ENCODE measurements at regions not wholly inside any gene's neighbourhood (a gene's known extent, or its start where the extent isn't known, plus 50 kb on each side); places are given as distances from the start of the nearest gene placed in this dataset.

GRCh38 chr6:163694072-163694471, 279.6 kb downstream of the QKI start:
- DNase-seq = no peak
- Mint-ChIP-seq H3K4me1 (ENCODE audit: low read depth, unreplicated experiment) (no peaks in the 10 kb centered on the region), H3K9me3 (ENCODE audit: low read depth, unreplicated experiment) (no peaks in the 10 kb centered on the region), H3K4me3 (ENCODE audit: low read depth, unreplicated experiment) (no peak overlapping the region), H3K36me3 (ENCODE audit: insufficient read depth, unreplicated experiment) (no peaks in the 10 kb centered on the region), H3K27ac (ENCODE audit: unreplicated experiment) (no peak overlapping the region), H3K27me3 (ENCODE audit: unreplicated experiment) (peaks cover 23% of the 10 kb centered on the region)
- TF ChIP-seq CTCF (IDR thresholded peaks at IDR 0.05; ENCODE audit: unreplicated experiment) = no peak
- BruUV-seq (replicated peaks) = no TSS peak
- CTCF ChIA-PET = interaction anchor here (0.6 kb wide), 1 partner anchor 1415 kb away, joined by 4 read pairs; no protein-coding TSS in a partner anchor
- intact Hi-C loops (cut with micrococcal nuclease; ENCODE audit: unreplicated experiment) = no loop called here

GRCh38 chr6:163691049-163691448, 276.5 kb downstream of the QKI start:
- intact Hi-C loops (cut with micrococcal nuclease; ENCODE audit: unreplicated experiment) = no loop called here
- Mint-ChIP-seq H3K27ac (ENCODE audit: unreplicated experiment) (no peak overlapping the region), H3K36me3 (ENCODE audit: insufficient read depth, unreplicated experiment) (no peaks in the 10 kb centered on the region), H3K9me3 (ENCODE audit: low read depth, unreplicated experiment) (no peaks in the 10 kb centered on the region), H3K27me3 (ENCODE audit: unreplicated experiment) (no peaks in the 10 kb centered on the region), H3K4me3 (ENCODE audit: low read depth, unreplicated experiment) (no peak overlapping the region), H3K4me1 (ENCODE audit: low read depth, unreplicated experiment) (no peaks in the 10 kb centered on the region)
- CTCF ChIA-PET = no interaction called here
- DNase-seq = no peak
- no peak for TF ChIP-seq CTCF (IDR thresholded peaks at IDR 0.05; ENCODE audit: unreplicated experiment)
- BruUV-seq (replicated peaks) = no TSS peak

- no peaks in the 10 kb centered on the region for H3K4me1 Mint-ChIP-seq (ENCODE audit: low read depth, unreplicated experiment)
- CTCF ChIA-PET = no interaction called here
- no TSS peak for BruUV-seq (replicated peaks)
- intact Hi-C loops (cut with micrococcal nuclease; ENCODE audit: unreplicated experiment) = no loop called here
- no peak for TF ChIP-seq CTCF (IDR thresholded peaks at IDR 0.05; ENCODE audit: unreplicated experiment)
- H3K4me3 Mint-ChIP-seq (ENCODE audit: low read depth, unreplicated experiment) = no peak overlapping the region
- DNase-seq = no peak
- no peaks in the 10 kb centered on the region for H3K27me3 Mint-ChIP-seq (ENCODE audit: unreplicated experiment)
- H3K27ac Mint-ChIP-seq (ENCODE audit: unreplicated experiment) = no peak overlapping the region
- H3K36me3 Mint-ChIP-seq (ENCODE audit: insufficient read depth, unreplicated experiment) = no peaks in the 10 kb centered on the region
- no peaks in the 10 kb centered on the region for H3K9me3 Mint-ChIP-seq (ENCODE audit: low read depth, unreplicated experiment)
Observed at GRCh38 chr6:163688739-163689362, 274.3 kb downstream of the QKI start.

- Mint-ChIP-seq H3K9me3 (ENCODE audit: low read depth, unreplicated experiment) (no peaks in the 10 kb centered on the region), H3K27me3 (ENCODE audit: unreplicated experiment) (no peaks in the 10 kb centered on the region), H3K27ac (ENCODE audit: unreplicated experiment) (no peak overlapping the region), H3K4me1 (ENCODE audit: low read depth, unreplicated experiment) (no peaks in the 10 kb centered on the region), H3K4me3 (ENCODE audit: low read depth, unreplicated experiment) (no peak overlapping the region), H3K36me3 (ENCODE audit: insufficient read depth, unreplicated experiment) (no peaks in the 10 kb centered on the region)
- CTCF ChIA-PET = no interaction called here
- DNase-seq = no peak
- intact Hi-C loops (cut with micrococcal nuclease; ENCODE audit: unreplicated experiment) = no loop called here
- no TSS peak for BruUV-seq (replicated peaks)
- TF ChIP-seq CTCF (IDR thresholded peaks at IDR 0.05; ENCODE audit: unreplicated experiment) = no peak
Observed at GRCh38 chr6:163687075-163687474, 272.6 kb downstream of the QKI start.
